EL (cell line): ENCODE measurements at regions not wholly inside any gene's neighbourhood (a gene's known extent, or its start where the extent isn't known, plus 50 kb on each side); places are given as distances from the start of the nearest gene placed in this dataset.

ENCODE experiments used
- DNase-seq: peaks from one replicate; pipeline ENCODE4 v3.0.0-alpha.2; 2016

DNA sequence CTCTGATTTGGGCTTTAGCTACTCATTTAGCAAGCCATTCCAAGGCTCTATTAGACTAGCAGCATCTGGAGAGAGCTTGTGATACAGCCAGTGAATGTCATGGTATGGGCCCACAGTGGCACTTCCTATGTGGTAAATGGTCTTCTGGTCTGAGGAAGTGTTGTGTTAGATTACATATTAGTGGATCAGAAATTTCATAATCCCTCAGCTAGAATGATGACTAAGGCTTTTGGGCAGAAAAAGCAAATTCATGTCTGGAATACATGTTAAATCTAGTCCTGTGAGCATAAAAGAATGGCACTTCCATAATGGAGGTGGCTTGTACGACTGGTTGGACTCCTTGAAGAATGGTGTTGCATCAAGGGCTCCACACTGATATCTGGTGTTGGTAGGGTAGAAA lies 436.8 kb upstream of the CWC22 start:
- no peak for DNase-seq

DNA sequence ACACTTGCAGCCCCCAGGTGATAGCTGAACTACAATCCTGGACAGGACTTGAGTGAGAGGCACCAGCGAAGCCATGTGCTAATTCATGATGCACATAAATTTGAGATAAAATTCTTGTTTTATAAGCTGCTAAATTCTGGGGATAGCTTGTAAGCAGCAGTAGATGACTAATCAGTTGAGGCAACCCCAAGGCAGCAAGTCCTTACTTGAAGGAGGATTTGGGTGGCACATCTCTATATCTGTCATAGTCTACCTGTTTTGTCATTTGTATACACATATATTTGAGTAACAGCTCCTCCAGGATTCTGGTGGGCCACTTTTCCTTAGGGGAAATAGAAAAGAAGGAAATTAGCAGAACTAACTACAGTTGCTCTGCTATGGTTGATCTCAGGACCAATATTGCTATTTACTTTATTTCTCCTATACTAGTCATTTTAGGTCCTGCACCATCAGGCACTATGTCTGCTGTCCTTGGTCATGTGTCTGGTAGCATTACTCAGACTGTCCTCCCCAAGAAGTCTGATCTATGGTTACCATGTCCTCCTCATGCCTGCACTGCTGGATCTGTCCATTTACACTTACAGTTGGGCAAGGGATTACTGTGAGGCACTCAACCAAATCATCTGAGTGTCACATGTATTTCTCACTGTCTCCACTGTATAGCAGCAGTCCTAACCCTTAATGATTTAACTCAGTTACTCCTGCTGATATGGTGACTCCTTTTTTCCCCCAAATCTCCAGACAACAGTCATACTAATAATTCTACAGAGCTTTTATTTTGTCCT lies 436.0 kb upstream of the CWC22 start:
- DNase-seq = no peak

DNA sequence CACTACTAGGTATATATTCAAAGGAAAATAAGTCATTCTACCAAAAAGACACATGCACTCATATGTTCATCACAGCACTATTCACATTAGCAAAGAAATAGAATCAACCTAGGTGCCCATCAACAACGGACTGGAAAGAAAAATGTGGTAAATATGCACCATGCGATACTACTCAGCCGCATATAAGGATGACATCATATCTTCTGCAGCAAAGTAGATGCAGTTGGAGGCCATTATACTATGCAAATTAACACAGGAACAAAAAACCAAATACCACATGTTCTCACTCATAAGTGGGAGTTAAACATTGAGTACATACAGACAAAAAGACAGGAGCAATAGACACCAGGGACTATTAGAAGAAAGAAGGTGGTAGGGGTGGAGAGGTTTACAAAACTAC lies 412.1 kb upstream of the CWC22 start:
- DNase-seq = no peak

DNA sequence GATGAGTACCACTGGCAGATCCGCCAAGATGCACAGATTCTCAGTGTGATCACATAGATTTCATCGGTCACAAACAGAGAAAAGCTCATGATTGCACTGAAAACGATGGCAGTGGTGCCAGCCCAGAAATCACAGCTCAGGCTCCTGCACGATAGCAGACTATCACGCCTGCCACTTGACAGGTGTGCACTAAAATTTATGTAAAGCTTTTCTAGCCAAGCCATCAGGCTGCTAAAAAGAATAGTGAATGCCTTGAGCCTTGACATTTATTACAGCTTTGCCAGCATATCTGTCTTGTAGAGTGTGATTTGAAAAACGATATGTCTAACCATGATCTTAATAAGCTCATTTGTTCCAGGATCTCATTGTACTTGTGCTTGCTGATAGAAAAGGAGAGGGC lies 409.5 kb upstream of the CWC22 start:
- no peak for DNase-seq

- no peak for DNase-seq
Measured at GRCh38 chr2:180413336-180413735, 406.2 kb upstream of the CWC22 start.

DNA sequence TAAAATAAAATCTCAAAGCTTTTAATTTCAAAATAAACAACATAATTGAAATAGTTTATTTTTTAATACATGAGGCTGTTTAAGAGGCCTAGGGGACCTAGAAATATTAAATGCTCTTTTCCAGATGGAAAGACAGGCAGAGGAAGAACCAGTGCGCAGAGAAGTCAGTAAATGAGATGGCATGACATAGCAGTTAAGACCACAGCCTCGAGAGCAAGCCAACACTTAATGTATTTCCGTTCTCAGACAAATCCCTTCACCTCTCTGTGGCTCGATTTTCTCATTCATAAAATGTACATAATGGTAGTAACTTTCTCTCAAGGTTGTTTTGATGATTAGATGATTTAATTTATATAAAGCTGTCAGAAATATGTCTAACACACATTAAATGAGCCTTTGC lies 405.1 kb upstream of the CWC22 start:
- DNase-seq = no peak

DNA sequence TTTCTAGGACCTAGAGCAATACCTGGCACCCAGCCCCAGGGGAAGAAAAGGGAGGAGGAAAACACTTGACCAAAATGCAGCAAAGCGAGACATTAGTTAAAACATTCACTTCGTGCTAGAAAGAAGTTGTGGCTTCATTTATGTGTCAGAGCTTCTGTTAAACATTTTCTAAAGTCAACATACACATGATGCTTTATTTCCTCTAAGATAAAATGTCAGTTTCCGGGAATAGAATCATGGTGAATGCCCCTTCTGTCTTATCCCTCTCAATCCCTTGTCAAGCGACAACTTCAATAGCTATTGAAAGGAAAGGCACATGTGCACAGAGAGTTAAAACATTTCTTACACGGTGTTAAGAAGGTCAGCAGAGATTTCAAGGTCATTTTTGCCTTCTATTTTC lies 404.6 kb upstream of the CWC22 start:
- DNase-seq = no peak

DNA sequence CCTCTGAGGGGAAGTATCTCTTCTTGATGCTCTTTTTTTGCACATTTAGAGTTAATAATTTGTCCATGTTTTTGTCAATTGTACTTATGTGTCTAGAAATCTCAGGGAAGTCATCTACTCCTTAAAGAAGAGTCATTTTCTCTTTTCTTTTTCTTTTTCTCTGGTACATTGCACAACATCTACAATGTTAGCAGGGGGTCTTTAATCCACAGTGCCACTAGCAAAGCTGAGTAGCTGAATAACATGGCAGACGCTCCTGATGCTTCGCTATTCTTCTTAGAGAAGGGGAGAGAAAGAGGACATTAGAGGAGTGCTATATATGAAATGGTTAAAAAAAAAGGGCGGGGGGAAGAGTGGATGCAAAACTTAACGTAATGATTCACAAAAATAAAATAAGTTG lies 399.6 kb upstream of the CWC22 start:
- DNase-seq = no peak

DNA sequence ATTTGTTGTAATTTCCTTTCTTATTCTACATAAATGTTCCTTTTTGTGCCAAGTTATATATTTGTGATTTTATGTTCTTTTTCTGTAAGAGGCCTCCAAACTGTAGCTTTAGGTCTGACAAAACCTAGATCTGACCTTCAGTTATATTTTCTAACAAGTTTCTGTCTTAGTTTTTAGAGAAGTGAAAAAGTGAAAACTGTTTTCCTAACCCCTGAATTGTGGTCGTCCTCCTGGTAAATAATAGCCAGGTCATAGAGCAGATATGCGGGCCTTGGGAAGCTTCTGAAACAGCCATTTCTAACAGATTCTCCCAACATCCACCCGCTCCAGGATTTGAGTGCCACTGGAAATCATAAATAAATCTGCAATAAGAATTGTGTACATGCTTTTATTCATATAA lies 398.4 kb upstream of the CWC22 start:
- DNase-seq = no peak

DNA sequence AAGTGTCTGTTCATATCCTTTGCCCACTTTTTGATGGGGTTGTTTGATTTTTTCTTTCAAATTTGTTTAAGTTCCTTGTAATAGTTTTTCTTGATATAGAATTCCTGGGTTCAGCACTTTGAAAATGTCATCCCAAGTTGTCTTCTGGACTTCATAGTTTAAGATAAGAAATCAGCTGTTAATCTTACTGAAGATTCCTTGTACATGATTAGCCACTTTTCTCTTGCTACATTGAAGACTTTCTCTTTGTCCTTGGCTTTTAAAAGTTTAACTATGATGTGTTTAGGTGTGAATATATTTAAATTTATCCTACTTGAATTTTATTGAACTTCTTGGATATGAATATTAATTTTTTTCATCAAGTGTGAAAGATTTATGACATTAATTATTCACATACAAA lies 387.2 kb upstream of the CWC22 start:
- no peak for DNase-seq

DNA sequence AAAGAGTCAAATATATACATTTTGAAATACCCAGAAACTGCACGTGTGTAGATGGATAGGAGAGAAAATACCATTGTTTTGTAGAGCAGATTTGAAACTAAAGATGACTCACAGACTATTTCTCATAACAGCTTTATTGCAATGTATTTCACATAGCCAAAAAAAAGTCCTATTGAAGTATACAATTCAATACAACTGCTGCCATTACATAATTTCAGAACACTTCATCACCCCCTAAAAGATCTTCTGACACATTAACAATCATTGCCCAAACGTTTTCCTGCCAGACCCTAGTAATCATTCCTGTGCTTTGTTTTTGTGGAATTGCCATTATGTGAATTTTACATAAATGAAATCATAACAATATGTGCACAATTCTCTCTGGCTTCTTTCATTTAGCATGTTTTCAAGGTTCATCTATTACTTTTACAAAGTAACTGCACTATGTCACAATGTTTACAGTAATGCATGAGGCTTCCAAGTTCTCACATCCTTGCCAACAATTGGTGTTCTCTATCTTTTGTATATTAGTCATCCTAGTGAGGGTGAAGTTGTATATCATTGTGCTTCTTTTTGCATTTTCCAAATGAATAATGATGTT lies 378.6 kb upstream of the CWC22 start:
- peak; percentile 66 for DNase-seq

DNA sequence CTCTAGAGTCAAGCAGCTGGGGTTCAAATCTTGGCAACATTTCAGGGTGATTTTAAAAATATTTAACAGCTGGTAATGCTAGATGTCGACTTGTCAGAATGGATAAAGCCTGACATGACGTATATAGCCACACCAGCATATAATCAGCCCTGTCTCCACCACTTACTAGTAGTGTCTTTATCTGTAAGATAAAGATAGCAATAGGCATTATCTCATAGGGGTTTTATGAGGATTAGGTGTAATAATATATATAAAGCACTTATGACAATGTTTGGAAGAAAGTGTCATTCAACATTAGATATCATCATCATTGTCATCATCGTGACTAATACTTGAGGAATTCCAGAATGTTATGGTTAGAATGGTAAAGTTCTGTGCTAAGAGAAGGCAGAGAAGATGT lies 369.0 kb upstream of the CWC22 start:
- DNase-seq = peak; percentile 26

DNA sequence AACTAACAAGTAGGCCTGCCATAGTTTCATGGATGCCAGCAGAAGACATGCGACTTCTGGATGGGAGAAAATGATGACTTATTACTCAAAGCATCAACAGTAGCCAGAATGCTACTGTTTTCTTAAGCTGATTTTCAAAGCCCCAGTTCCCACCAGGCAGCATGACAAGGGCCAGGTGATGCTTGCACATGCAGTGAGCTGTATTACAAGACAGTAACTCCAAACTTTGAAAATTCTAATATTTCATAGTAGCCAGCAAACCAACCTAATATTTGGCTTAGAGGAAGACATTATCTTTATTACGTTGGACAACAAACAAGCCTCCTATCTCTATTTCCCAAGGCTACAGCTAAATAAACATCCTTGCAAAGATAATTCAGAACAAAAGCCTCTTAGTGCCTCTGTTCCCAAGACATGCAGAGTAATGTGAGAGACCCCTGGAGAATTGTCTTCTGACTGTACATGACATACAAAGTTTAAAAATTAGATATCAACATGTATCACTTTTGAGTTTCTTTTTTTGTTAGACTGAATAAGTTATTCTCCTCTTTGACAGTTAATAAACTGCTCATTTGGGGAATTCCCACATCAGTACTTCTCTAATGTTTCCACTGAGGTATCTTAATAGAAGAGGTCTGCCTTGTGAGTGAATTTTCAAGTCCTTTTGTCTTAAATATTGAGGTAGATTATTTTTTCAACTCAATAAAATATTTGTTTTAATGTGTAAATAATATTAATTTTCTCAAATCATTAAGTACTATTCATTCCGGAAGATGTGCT lies 367.6 kb upstream of the CWC22 start:
- no peak for DNase-seq

DNA sequence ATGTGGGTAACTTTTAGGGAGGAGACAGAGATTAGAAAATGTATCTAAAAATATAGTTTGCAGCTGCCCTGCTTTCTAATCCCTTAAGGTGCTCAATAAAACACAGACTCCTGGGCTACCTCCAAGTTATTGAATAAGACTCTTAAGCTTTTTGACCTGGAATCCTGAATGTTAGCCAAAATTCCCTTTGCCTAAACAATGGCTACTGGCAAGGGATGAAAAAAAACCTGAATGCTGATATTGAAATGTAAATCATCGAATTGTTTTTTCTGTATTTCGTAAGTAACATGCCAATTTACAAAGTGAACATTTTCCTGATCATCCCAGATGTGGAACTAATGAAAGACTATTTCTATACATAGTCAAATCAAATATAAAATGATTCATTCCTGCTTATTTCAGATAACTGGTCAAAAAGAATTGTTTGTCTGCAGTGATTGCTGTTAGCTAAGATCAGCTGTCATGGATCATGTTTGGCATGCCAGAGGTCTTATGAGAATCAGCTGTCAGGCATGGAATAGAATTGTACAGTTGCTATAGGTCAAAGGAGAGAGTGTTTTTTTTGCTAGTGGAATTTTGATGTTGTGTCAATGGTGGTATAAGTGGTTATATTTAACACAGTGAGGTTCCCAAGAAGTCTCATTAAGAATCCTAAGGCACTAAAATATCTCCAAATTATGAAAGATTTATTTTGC lies 363.6 kb upstream of the CWC22 start:
- no peak for DNase-seq

DNA sequence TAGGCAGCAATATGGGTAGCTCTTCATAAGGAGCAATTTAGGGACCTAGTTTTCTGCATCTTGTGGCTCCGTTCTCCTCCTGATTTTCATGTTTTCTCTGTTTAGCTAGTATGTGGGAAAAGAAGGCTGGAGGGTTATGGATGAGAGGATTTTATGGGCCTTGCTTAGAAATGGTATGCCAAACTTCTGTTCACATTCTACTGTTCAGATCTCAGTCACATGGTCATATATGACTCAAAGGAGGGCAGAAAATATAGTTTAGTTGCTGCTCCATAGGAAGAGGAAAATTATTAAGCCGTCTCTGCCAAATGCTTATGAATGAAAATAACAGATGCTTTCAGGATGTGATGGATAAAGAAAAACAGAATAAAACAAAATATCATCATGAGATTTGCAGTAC lies 361.8 kb upstream of the CWC22 start:
- DNase-seq = no peak

GRCh38 chr2:180367815-180368214 lies 360.7 kb upstream of the CWC22 start:
- no peak for DNase-seq

- DNase-seq = no peak
Measured at GRCh38 chr2:180366481-180366880, 359.4 kb upstream of the CWC22 start.

DNA sequence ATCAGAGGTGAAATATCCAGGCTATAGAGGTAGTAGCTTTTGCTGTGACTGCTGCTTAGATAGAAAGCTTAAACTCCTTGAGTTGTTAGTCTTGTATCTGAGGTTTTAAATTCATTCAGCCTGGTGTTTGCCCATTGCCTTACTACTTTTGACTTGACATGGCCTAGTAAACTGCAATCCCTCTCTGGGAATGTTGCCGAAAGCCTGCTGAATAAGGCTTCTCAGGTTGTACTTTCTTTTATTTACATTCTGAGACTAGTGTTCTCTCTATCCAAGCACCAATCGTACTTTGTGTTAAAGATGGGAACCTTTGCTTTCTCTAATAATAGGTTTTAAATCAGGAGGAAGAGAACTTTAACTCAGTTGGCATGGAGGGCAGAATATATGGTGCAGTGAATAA lies 357.6 kb upstream of the CWC22 start:
- DNase-seq = no peak

DNA sequence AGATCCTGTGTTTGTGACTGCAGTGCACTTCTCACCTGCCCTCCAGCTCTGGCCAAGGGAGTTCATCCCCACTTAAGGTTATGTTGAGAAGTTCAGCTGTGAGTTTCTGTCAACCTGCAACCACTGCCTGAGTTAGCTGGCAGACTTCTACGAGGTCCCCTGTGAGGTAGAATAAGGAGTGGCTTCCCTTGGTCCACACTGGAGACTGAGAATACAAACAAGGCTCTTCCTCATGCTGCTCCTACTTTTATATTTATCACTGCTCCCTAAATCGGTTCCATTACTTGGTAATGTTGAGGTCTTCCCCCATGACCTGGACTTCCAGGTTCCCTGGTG lies 353.2 kb upstream of the CWC22 start:
- DNase-seq = no peak

- peak; percentile 14 for DNase-seq
Measured at GRCh38 chr2:180359522-180360282, 352.6 kb upstream of the CWC22 start.

GRCh38 chr2:180358458-180358857 lies 351.4 kb upstream of the CWC22 start:
- DNase-seq = no peak

GRCh38 chr2:180356676-180357075 lies 349.6 kb upstream of the CWC22 start:
- DNase-seq = no peak

DNA sequence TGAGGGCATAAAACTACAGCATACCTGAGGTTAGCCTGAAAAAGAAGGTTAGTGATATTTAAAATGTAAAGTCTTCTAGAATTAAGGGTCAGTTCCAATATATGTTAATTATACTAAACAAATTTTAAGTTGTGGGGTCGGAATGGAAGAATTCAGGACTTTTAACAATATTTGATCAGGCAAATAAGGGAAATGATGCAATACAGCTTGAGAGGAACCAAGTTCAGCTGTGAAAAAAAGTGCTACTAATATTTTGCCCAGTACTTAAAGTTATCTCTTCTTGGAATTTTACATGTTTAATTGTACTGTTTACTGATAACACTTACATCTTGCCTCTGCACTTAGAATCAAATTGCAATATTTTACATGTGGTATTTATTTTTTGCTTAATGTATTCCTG lies 345.5 kb upstream of the CWC22 start:
- DNase-seq = no peak
